ENCODE measurements at regions not wholly inside any gene's neighbourhood (a gene's known extent, or its start where the extent isn't known, plus 50 kb on each side); places are given as distances from the start of the nearest gene placed in this dataset.

DNA sequence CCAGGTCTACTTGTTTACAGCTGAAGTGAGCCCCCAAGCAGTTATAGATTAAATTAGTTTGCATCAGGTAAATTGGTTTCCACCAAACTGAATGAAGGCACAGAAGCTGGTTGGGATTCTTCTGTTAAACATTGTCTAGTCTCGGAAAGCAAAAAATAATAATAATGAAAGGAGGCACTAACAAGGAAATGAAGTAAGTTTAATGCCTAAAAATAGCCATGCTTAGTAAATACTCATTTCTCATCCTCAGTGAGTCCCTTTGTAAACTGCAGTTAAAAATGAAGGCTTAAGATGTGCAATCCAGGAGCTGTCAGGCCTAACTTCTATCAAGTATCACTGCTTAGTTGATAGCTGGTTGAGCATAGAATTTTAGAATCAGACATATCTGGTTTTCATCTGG lies 113.5 kb downstream of the BTG1 start:
- no peak for DNase-seq (ENCODE audit: low spot score)

DNA sequence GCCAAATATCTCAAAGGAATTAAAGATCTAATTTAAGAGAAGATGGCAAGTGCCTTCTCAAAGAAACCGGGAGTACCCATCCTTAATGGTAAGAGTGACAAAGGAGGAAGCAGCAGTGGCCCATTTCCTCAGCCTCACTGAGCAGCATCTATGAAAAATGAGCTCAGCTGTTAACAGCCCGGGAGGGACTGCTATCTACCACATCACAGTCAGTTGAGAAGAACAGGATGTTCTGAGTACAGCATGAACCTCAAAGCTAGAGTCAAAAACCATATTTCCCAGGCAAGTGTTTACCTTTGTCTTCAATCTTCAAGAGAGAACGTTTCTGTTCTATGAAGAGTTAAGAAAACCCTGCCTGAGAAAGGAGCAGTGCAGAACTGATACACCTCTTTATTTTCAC lies 115.0 kb downstream of the BTG1 start:
- peak; percentile 87 for DNase-seq (ENCODE audit: low spot score)

DNA sequence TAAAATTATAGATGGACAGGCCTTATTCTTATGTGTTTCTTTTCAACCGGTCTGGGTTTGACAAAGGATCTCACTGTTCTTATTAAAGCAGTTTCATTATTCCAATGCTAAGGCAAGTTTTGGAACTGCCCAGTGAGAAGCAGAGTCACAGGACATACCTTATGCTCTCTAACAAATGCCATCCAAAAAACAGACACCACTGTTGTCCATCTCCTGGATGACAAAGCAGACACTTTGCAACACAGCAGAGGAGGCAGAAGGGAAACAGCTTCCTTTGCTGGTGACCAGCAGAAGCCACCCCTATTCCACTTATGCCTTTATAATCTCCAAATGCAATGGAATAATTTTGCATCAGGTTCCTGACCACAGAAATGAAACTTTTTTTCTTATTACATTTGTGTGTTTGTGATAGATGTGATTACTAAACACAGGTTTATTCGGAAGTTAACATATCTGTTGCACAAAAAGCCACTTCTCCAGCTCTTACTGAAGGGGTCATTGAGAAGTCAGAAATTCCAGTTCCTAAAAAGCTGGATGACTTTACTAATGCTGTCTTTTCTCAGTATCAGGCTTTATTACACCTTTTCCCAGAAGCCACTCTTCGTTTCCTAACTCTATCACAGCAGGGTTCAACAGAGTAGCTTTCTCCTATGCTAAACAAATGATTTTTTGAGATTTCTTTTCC lies 115.6 kb downstream of the BTG1 start:
- peak; percentile 77 for DNase-seq (ENCODE audit: low spot score)

DNA sequence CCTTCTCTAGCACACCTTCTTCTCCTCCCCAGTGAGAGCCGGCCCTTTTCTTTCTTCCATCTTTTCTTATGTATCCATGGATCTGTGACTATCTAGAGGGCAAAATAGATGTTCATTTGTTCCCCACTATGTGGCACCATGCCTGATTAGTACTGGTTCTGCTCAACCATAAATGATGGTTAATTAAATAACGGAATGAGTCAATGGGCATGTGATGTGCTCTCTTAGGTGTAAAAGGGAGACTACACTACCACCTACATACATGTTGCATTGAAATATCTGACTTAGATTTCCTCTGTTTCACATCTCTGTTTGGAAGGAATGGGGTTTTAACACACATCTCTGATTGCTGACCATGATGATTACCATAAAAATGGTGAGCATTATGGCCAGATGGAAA lies 116.5 kb downstream of the BTG1 start:
- DNase-seq (ENCODE audit: low spot score): no peak

DNA sequence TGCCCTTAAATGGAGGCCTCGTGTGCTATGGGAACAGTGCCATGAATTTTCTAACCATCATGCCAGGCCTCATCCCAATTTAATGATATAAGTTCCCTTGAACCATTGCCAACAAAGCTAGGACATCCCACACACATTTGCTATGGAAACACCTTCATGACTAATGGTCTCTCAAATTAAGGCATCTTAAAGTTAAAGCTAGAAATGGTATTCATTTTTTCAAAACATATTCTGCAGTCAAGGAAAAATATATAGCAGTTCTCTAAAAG lies 117.3 kb downstream of the BTG1 start:
- DNase-seq (ENCODE audit: low spot score): no peak

DNA sequence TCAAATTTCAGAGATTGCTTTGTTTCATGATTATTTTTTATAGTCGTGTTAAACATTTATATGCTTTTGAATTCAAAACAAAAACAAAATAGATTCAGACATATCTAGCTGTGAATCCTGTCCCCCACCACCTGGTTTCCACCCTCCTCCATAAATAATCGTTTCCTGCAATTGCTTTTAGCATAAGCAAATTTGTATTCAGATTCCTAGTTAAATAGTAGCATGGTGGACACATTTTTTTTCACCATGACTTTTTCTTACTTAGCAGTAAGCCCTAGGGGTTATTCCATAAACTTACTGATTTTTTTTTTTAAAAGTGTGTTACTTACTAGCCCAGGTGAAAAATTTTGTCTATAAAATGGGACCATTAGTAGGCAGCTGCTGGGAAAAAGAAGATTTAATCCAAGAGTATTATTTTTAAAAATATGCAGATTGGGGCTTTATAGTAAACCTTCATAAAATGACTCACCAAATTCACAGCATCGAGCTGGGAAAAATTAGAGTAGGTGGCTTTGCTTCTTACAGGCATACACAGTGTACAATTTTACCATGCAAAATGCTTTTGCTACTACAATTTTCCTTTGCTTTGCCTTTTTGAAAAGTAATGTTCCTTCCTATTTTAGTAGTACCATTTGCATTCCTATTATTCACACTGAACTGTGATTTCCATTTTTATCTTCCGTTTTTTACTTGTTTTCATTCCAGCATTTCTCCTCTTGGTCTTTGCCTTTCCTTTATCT lies 117.8 kb downstream of the BTG1 start:
- DNase-seq (ENCODE audit: low spot score): no peak

DNA sequence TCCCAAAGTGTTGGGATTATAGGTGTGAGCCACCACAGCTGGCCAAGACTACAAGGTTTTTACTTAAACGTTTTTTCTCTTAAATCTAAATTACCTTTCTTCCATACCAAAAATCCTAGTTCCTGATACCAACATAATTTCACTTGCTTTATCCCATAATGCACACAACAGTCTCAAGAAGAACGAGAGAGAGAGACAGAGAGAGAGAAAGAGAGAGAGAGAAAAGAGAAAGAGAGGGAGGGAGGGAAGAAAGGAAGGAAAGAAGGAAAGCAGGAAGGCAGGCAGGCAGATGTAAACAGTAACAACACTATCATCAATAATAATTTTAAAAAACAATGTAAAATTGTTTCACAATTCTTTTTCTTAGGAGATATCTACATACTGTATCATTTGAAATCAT lies 118.4 kb downstream of the BTG1 start:
- no peak for DNase-seq (ENCODE audit: low spot score)

DNA sequence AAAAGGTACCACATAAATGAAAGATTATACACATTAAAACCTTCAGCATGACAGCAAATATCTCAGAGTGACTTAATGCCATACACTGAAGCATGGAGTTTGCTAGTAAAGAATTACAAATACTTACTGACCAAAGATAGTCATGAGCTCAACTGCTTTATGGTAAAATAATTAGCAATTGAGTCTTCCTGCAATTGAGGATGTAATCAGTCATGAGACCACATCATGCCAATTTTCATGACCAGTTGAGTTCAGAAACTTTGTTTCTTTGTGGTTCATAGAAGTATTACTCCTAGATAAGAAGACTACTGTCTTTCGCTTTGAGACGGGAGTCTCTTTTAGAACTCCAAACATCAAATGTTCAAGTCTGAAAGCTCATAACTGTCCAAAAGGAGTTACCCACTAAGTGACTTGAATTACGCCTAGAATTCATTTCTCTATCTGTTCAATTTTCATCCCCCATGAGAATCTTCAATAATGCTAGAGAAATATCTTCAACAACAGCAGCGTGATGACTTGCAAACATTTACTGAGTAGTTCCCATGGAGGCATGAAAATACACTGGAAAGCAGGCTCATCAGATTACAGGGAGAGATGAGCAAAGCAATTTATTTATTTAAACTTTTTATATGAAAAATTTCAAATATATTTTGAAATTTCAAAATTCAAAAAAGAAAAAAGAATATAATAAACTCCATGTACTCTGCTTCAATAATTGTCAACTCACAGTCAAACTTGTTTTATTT lies 120.0 kb downstream of the BTG1 start:
- DNase-seq (ENCODE audit: low spot score): no peak

DNA sequence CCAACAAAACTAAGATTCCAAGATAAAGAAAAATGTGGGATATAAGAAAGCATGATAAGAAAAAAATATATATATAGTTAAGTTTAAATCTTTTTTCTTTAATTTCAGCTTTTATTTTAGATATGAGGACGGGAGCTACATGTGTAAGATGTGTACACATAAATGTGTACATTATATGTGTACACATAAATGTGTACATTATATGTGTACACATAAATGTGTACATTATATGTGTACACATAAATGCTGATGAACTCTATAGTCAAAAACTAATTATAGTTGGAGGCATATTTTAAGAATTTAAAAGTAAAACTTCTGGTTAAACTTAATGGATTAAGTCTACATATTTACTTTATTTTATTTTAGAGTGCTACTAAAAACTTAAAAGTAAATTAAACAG lies 123.6 kb downstream of the BTG1 start:
- no peak for DNase-seq (ENCODE audit: low spot score)

DNA sequence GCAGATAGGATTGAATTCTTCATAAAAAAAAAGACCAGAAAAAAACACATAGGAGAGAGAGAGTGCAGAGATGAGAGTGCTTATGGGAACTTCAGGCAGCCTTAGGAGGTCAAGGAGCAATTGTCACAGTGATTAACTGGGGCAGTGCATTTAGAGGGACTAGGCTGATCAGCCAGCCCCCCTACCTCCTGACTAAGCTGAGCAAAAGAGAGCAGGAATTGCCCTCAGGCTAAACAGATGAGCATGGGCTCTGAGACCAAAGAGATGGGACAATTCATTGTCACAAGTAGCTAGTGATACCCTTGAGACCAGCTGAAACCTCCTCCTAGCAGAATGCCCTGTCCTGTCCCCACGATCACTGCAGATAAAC lies 124.0 kb downstream of the BTG1 start:
- DNase-seq (ENCODE audit: low spot score): no peak

DNA sequence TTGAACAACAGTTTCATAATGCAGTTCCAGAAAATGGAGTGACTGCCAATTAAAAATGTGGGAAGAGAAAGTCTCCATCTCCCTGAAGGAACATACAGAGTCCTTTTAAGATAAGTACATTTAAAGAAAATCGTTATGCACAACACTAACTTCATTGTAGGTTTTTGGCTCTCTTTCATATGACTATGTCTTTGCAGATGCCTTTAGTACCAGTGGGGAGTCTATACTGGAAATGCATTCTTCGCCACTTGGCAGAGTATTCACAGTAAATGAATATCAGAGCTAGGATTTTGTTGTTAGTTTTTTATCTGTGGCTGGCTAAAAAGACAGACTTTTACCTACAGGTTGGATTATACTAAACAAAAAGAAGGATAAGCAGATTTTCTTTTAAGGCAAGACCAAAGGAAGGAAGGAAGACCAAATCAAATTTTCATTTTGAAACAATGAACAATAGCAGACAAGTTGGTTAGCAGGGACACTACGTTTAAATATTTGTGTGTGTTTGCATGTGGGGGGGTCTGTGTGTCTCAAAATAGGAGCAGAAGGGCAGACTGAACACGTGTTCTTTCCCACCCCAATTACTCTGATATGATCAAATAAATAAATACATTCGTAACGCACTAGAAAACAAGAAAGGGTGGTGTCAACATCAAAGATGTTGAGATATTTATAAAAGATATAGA lies 124.5 kb downstream of the BTG1 start:
- DNase-seq (ENCODE audit: low spot score): no peak

DNA sequence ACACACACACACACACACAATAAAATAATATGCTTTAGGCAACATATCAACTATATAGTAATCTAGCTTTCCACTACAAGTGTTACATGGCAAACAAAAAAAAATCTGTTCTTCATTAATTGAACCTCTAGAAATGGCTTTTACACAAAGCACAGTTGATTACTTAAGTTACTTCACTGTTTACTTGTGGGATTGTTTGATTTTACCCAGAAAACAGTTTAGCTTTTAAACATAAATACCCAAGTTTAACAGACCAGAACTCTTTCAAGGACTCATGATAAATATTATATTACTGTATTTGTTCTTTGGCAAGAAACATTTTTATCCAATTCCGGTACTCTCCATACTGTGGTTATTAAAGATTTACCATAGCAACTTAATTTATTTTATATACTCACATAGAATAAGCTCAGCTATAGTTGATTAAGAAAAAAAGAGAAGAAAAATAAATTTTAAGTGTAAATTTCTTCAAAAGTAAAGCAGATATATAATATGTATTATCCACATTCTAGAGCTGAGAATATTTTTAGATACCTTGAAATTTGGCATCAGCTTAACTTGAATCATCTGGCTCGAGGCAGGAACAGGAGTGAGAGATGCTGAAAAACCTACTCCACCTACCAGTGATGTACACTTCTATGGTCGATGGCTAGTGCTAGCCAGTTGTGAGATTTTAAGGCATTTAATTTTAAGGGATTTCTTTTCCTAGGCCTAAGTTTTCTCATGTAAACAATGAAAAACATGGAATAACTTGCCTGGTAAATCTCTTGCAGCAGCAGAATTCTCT lies 126.0 kb downstream of the BTG1 start:
- peak; percentile 59 for DNase-seq (ENCODE audit: low spot score)

DNA sequence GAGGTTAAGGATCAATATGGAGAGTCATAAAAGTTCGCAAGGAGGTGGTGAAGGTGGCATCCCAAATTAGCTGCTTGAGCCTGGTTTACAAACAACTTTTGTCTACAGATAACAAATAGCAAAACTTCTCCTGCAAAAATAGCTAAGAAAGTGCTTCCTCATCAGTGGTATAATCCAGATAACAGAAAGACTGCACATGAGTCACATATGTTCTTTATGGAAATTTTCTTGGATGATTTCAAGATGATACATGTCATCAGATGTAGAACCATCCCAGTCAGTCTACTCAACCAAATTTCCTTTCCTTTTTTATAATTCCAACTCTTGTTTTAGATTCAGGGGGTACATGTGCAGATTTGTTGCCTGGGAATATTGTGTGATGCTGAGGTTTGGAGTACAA lies 133.0 kb downstream of the BTG1 start:
- no peak for DNase-seq (ENCODE audit: low spot score)

DNA sequence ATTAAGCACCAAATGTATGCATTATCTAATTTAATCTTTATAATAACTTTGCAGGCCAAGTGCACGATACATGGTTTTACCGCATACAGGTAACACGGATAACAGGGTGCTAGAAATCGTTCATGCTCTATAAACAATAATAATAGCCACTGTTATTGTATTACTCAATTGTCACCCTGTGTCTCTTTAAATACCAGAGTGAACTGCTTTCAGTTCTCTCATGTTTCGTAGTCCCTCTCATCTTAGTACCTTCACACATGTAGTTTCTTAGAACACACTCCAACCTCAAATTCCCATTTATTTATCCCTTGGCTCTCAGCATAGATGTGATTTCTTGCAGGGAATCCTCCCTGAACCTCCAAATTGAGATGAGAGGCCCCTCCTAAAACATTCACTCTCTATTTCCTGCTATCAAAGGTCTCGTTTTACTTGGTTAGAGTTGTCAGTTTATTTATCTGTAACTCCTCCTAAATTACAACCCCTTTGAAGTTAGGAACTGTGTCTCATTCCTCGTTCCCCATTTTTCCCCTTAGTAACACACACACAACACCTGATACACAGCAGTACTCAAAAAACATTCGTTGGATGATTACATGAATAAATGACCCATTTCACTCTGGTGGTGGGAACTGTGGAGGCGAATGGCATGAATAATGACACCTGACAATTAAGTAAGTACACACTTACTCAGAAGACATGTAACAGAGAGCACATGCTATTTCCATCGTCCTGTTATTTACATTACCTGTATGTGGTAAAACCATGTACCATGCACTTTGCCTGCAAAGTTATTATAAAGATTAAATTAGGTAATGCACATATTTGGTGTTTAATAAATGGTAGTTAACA lies 134.6 kb downstream of the BTG1 start:
- DNase-seq (ENCODE audit: low spot score): no peak

DNA sequence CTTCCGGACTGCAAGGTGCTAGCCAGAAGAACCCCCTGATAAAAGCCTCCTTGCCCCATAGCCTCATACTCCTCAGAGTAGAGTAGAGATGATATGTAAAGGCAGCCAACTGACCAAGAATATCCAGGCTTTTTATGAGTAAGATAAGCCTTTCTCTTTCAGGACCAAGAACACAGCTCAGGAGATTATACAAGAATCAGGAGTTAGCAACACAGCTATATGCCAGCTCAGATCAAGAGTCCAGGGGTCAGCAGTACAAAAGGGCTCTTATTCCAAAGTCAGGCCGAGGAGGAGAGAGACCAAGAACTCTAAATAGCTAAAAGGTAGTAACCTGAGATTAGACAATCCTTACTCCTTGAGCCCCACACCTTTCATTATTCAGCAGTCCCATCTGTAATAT lies 135.3 kb downstream of the BTG1 start:
- no peak for DNase-seq (ENCODE audit: low spot score)

DNA sequence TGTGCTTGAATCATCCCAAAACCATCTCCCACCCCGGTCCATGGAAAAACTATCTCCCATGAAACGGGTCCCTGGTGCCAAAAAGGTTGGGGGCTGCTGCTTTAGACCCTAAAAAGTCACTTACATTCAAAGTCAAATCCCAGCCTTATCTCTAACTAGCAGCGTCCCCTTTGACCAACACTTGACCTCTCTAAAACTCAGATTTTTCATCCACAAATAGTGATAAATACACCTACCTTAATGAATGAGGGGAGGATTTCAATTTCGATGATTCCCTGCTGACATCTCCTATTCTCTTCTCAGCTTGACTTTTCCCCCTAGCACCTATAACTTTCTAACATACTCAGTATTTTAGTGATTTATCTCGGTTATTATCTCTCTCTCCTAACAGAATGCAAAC lies 137.3 kb downstream of the BTG1 start:
- DNase-seq (ENCODE audit: low spot score): no peak

DNA sequence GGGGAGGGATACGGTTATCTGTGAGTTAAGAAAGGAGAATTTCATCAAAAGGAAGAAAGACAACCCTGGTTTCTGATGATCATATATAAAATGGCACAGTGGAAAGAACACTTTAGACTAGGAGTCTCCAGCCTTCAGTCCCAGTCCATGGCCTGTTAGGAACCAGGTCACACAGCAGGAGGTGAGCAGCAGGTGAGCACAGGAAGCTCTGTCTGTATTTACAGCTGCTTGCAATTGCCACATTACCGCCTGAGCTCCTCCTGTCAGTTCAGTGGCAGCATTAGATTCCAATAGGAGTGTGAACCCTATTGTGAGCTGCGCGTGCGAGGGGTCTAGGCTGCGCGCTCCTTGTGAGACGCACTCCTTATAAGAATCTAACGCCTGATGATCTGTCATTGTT lies 137.9 kb downstream of the BTG1 start:
- peak; percentile 67 for DNase-seq (ENCODE audit: low spot score)

DNA sequence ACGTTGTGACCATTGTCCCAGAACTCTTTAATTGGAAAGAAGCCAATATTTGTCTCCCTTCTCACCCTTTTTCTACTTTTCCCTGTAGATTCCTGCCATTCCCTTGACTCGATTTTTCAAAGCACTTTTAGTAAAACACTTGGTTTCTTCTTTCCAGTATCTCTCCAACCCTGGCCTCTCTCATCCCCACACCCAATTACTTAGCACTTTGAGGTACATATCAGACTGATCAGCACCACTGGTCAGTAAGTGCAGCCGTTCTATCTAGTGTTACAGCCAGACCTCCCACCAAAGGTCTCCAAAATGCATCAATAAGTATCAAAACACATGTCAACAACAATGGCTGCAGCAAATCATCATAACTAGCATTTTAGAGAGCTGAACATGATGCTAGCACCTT lies 141.9 kb downstream of the BTG1 start:
- DNase-seq (ENCODE audit: low spot score): no peak

DNA sequence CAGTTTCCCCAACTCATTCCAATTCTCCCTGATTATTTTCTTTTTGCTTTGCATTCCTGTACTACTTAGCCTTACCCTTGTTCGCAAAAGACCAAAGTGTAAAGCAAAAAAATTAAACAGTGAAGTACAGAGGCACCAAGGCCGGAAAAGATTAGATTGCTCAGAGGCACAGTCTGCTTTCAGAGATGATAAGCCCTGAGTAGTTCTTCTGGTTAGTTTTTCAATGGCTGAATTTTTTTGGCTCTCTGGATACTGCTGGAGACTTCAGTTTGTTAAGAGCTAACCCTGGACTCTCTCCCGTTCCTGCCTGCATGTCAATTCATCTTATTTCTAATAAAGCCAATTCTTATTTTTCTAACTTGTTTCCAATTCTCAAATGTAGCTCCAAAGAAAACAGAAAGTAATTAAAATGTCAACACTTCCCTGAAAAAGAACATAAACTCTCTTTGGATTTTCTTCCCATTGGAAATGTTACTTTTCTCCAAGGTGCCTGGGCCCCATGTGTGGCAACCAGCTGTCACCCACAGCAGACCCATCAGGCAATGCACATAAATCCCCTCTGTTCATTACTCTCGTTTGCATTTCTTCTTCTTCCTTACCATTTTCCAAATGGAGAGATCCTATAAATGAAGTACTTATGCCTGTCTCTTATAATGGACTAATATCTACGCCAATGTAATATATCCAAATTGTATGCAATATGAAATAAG lies 142.8 kb downstream of the BTG1 start:
- peak; percentile 64 for DNase-seq (ENCODE audit: low spot score)

DNA sequence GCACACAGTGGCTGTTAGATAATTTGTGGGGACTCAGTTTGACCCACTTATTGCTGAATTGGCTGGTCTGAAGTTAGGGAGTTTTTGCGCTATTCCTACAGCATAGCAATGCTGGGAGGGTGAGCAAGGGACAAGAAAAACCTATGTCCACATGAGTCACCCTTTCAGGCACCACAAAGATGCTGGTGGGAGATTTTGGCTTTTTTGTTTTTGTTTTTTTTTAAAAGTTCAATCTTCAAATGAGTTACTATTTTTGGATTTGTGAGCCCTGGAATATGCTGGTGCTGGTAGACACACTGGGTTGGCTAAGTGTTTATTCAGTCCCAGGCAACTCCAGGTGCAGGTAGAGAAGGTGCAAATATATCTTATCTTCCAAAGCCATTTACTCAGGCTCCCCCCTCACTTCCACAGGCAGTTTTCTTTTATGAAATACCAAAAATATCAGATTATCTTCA lies 143.4 kb downstream of the BTG1 start:
- no peak for DNase-seq (ENCODE audit: low spot score)
